GM12874 (cell line): ENCODE measurements at regions not wholly inside any gene's neighbourhood (a gene's known extent, or its start where the extent isn't known, plus 50 kb on each side); places are given as distances from the start of the nearest gene placed in this dataset.

ENCODE experiments used
- TF ChIP-seq, protein P1 (sequence below): IDR thresholded peaks from 2 replicates; pipeline ENCODE4 v1.5.1; 2011; ENCODE audit warnings: low read depth, mild to moderate bottlenecking, control low read depth, low read length, moderate library complexity; ENCODE audit not compliant: insufficient read depth

DNA sequence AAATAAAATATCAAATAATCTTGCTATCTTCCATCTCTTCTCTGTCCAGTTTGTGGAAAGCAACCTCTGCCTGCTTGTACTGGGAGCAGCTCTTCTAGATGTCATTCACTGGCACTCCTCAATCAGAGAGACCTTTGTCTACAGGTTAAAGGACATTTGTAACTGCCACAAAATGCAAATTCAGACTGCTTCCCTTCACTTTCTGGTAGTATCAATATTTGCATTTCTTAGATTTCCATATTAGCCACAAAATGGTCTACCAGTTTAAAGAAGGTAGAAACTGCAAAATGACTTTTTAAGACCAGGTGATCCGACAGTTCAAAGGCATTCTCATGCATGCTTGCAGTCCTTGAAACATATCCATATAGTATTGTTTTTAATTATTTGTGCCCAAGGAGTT lies 51.7 kb upstream of the RCN1 start:
- TF ChIP-seq, protein P1, sequence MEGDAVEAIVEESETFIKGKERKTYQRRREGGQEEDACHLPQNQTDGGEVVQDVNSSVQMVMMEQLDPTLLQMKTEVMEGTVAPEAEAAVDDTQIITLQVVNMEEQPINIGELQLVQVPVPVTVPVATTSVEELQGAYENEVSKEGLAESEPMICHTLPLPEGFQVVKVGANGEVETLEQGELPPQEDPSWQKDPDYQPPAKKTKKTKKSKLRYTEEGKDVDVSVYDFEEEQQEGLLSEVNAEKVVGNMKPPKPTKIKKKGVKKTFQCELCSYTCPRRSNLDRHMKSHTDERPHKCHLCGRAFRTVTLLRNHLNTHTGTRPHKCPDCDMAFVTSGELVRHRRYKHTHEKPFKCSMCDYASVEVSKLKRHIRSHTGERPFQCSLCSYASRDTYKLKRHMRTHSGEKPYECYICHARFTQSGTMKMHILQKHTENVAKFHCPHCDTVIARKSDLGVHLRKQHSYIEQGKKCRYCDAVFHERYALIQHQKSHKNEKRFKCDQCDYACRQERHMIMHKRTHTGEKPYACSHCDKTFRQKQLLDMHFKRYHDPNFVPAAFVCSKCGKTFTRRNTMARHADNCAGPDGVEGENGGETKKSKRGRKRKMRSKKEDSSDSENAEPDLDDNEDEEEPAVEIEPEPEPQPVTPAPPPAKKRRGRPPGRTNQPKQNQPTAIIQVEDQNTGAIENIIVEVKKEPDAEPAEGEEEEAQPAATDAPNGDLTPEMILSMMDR: no peak

DNA sequence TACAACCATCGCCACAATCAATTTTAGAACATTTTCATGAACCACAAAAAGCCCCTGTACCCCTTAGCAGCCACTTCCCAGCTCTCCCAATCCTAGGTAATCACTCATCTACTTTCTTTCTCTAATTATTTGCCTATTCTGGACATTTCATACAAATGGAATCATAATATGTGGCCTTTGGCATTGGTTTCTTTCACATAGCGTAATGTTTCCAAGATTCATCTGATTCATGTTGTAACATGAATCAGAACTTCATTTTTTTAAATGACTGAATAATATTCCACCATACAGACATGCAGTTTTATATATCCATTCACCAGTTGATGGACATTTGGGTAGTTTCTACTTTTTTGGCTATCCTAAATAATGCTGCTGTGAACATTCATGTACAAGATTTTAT lies 56.2 kb upstream of the RCN1 start:
- TF ChIP-seq, protein P1: no peak

DNA sequence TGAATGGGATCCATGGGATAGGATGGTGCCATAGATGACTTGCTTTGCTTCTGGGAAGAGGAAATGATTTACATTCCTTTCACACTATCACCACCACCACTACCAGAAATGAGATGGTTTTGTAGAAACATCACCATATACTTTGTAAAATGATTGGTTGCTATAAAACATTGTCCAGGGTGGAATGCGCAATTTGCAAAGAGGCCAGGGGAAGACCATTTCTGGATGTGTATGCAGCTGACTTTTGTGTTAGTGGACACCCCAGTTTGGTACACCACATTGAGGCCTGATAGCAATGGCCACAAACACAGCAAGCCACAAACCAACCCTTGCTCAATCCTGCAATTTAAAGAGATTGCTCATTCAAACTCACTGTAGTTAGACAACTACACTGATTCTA lies 56.7 kb upstream of the RCN1 start:
- TF ChIP-seq, protein P1: no peak

DNA sequence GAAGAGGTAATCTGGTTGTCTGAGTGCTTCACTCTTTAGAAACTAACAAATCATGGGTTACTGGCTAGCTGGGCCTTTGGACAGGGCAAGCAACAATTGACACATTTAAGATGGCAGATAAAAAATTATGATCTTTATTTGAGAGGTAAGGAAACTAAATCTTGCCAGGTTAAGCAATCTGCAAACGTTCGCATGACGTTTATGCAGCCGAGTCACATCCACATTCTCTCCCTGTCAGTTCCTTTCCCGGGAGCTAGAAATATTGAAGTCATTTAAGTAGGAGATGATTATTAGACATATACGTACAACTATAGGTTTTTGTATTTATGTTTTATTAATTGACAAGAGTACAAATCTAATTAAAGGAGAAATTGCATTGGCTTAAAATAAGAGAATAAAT lies 57.4 kb upstream of the RCN1 start:
- TF ChIP-seq, protein P1: no peak

DNA sequence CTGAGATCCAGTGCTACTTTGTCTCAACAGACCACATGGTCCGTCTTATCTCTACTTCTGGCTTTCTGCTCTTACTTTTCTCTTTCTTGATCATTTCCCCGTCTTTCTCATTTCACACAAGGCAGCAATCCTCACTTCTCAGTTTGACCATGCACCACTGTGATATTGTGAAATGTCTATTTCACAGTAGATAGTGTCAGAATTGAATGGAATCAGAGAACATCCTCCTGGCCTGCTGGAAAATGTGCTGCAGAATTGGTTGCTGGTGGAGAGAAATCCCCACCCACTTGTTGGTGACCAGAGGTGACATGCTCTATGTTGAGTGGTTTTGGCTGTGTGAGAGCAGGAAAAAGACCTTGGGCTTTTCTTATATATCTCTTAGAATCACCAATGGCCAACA lies 57.8 kb upstream of the RCN1 start:
- TF ChIP-seq, protein P1: no peak

DNA sequence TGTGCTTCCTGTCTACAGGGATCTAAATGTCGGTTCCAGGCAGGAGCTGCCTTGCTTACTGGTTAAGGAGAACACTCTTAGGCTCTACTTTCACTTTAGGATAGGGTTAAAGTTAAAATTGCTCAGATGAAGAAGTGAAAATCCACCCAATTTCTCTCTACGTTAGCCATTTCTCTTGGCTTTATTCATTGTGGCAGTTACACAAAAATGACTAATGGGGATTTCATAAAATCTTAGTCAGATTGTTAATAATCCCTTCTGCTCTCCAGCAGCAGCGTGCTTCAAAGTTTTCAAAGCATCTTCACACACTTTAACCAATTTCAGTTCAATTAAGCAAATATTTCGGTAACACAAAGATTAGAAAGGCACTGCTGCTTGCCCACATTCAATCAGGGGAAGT lies 58.4 kb upstream of the RCN1 start:
- TF ChIP-seq, protein P1: no peak

DNA sequence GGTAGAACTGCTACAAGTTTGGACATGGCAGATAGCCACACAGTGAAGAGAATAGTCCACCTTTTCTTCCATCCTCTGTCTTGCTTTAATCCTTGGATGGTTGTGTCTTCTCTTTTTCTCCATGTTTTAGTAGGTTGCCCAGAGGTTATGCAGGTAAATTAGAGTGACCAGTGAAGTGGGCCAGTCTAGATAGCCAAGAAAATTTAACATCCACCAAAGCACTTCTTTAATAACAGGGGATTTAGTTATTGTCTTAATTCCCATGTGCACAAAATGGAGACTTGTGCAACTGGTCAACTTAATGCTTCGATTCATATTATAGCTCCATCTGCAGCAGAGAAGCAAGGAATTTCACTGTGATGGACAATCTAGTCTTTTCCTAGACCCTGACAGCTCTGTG lies 58.8 kb upstream of the RCN1 start:
- TF ChIP-seq, protein P1: no peak
